ENCODE measurements at regions not wholly inside any gene's neighbourhood (a gene's known extent, or its start where the extent isn't known, plus 50 kb on each side); places are given as distances from the start of the nearest gene placed in this dataset.

DNA sequence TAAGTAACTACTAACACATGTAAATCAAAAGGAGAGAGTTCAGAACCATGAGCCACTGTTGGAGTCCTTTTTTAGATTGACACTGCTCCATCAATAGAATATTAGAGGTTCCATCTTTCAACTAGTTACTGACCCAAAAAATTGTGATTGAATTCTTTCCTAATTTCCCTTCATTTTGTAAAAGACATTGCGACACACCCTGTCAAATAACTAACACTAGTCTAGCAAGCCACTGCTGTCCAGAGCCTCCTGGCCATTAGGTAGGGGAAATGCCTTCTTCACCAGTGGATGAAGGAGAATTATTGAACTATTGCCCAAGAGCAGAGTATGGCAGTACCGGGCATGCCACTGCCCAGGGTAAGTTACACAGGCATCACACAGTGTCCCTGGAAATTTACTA lies 282.3 kb downstream of the FOXA2 start:
- Histone ChIP-seq H3F3A (ENCODE audit: insufficient read depth, low read depth) (no peaks in the 10 kb centered on the region), H4K20me1 (ENCODE audit: insufficient read depth) (no peaks in the 10 kb centered on the region), H3K27ac (no peak overlapping the region), H3K27me3 (ENCODE audit: insufficient read depth, low read depth) (peaks cover 56% of the 10 kb centered on the region), H3K79me2 (ENCODE audit: low read depth) (no peaks in the 10 kb centered on the region), H3K36me3 (ENCODE audit: low read depth) (no peaks in the 10 kb centered on the region), H3K4me1 (replicated peaks; ENCODE audit: insufficient read depth) (no peaks in the 10 kb centered on the region), H3K4me2 (no peak overlapping the region), H3K9me3 (ENCODE audit: insufficient read depth, low read depth) (no peaks in the 10 kb centered on the region; the same call in 1 of the 2 replicates), H2AFZ (no peak overlapping the region), H3K4me3 (no peak overlapping the region), H3K9me2 (ENCODE audit: insufficient read depth) (peaks cover 3% of the 10 kb centered on the region; the same call in 1 of the 2 replicates)
- CTCF ChIA-PET, result no interaction called here
- intact Hi-C loops (cut with micrococcal nuclease; ENCODE audit: unreplicated experiment), result no loop called here
- TF ChIP-seq CTCF (conservative IDR thresholded peaks at IDR 0.05) (no peak), EZH2 (IDR thresholded peaks at IDR 0.05; ENCODE audit: low read depth) (no peak)
- no peak for DNase-seq
- no TSS peak for BruUV-seq (replicated peaks)
- POLR2A ChIA-PET (ENCODE audit: unreplicated experiment), result no interaction called here

- CTCF ChIA-PET, result interaction anchor here (0.5 kb wide), 1 partner anchor 19 kb away, joined by 3 read pairs; no protein-coding TSS in a partner anchor
Observed at GRCh38 chr20:22293886-22294285, 290.5 kb downstream of the FOXA2 start.

GRCh38 chr20:22289442-22289841 lies 294.9 kb downstream of the FOXA2 start:
- ChIA-PET POLR2A (ENCODE audit: unreplicated experiment) (no interaction called here), CTCF (no interaction called here)
- BruUV-seq (replicated peaks), result no TSS peak

More at GRCh38 chr20:22293886-22294285, 290.5 kb downstream of the FOXA2 start:
- Histone ChIP-seq H3K36me3 (ENCODE audit: low read depth) (no peaks in the 10 kb centered on the region), H3F3A (ENCODE audit: insufficient read depth, low read depth) (no peaks in the 10 kb centered on the region), H3K4me2 (no peak overlapping the region), H3K9me3 (ENCODE audit: insufficient read depth, low read depth) (no peaks in the 10 kb centered on the region; the same call in 1 of the 2 replicates), H3K27ac (no peak overlapping the region), H3K9me2 (ENCODE audit: insufficient read depth) (no peaks in the 10 kb centered on the region), H3K27me3 (ENCODE audit: insufficient read depth, low read depth) (peaks cover 67% of the 10 kb centered on the region), H2AFZ (no peak overlapping the region), H3K79me2 (ENCODE audit: low read depth) (no peaks in the 10 kb centered on the region), H3K4me1 (replicated peaks; ENCODE audit: insufficient read depth) (no peaks in the 10 kb centered on the region), H4K20me1 (ENCODE audit: insufficient read depth) (no peaks in the 10 kb centered on the region), H3K4me3 (no peak overlapping the region)
- POLR2A ChIA-PET (ENCODE audit: unreplicated experiment), result no interaction called here
- no TSS peak for BruUV-seq (replicated peaks)
- no peak for DNase-seq
- intact Hi-C loops (cut with micrococcal nuclease; ENCODE audit: unreplicated experiment), result no loop called here
- no peak for TF ChIP-seq EZH2 (IDR thresholded peaks at IDR 0.05; ENCODE audit: low read depth)
- no peak for TF ChIP-seq CTCF (conservative IDR thresholded peaks at IDR 0.05)

More at GRCh38 chr20:22289442-22289841, 294.9 kb downstream of the FOXA2 start:
- Histone ChIP-seq H3K9me2 (ENCODE audit: insufficient read depth) (no peaks in the 10 kb centered on the region), H3K9me3 (ENCODE audit: insufficient read depth, low read depth) (no peaks in the 10 kb centered on the region), H3K4me2 (no peak overlapping the region), H3K79me2 (ENCODE audit: low read depth) (no peaks in the 10 kb centered on the region), H4K20me1 (ENCODE audit: insufficient read depth) (no peaks in the 10 kb centered on the region), H3K27me3 (ENCODE audit: insufficient read depth, low read depth) (peaks cover 49% of the 10 kb centered on the region), H3K4me3 (no peak overlapping the region), H3K36me3 (ENCODE audit: low read depth) (no peaks in the 10 kb centered on the region), H3F3A (ENCODE audit: insufficient read depth, low read depth) (no peaks in the 10 kb centered on the region), H3K4me1 (replicated peaks; ENCODE audit: insufficient read depth) (no peaks in the 10 kb centered on the region), H2AFZ (no peak overlapping the region), H3K27ac (no peak overlapping the region)
- TF ChIP-seq EZH2 (IDR thresholded peaks at IDR 0.05; ENCODE audit: low read depth) (no peak), CTCF (conservative IDR thresholded peaks at IDR 0.05) (no peak)
- intact Hi-C loops (cut with micrococcal nuclease; ENCODE audit: unreplicated experiment), result no loop called here
- no peak for DNase-seq
